HG03457 (cell line): ENCODE measurements at regions not wholly inside any gene's neighbourhood (a gene's known extent, or its start where the extent isn't known, plus 50 kb on each side); places are given as distances from the start of the nearest gene placed in this dataset.

Experiments
- ATAC-seq: cut with Tn5 transposase; IDR thresholded peaks from one replicate; pipeline ENCODE4 v1.9.1; 2021; ENCODE audit warnings: moderate number of reproducible peaks; ENCODE audit not compliant: unreplicated experiment

GRCh38 chr2:157046396-157046795 lies 211.1 kb upstream of the GALNT5 start:
- ATAC-seq = no peak

GRCh38 chr2:157052685-157053224 lies 204.8 kb upstream of the GALNT5 start:
- ATAC-seq = no peak

- ATAC-seq = no peak
Measured at GRCh38 chr2:157053876-157054275, 203.6 kb upstream of the GALNT5 start.

GRCh38 chr2:157055660-157056199 lies 201.8 kb upstream of the GALNT5 start:
- ATAC-seq = no peak

- ATAC-seq = no peak
Measured at GRCh38 chr2:157056200-157056676, 201.3 kb upstream of the GALNT5 start.

- no peak for ATAC-seq
Measured at GRCh38 chr2:157058161-157058560, 199.3 kb upstream of the GALNT5 start.

- ATAC-seq = no peak
Measured at GRCh38 chr2:157059036-157059435, 198.5 kb upstream of the GALNT5 start.

- peak; percentile 98 for ATAC-seq
Measured at GRCh38 chr2:157061799-157062198, 195.7 kb upstream of the GALNT5 start.

- no peak for ATAC-seq
Measured at GRCh38 chr2:157067562-157067961, 189.9 kb upstream of the GALNT5 start.

GRCh38 chr2:157068237-157068636 lies 189.3 kb upstream of the GALNT5 start:
- no peak for ATAC-seq

GRCh38 chr2:157075924-157076323 lies 181.6 kb upstream of the GALNT5 start:
- ATAC-seq = no peak

- ATAC-seq = no peak
Measured at GRCh38 chr2:157076526-157077161, 180.9 kb upstream of the GALNT5 start.

- no peak for ATAC-seq
Measured at GRCh38 chr2:157077753-157078350, 179.7 kb upstream of the GALNT5 start.

GRCh38 chr2:157082950-157083349 lies 174.6 kb upstream of the GALNT5 start:
- no peak for ATAC-seq

GRCh38 chr2:157085522-157085921 lies 172.0 kb upstream of the GALNT5 start:
- ATAC-seq = no peak

- ATAC-seq = no peak
Measured at GRCh38 chr2:157087373-157088002, 170.0 kb upstream of the GALNT5 start.

GRCh38 chr2:157093666-157094065 lies 163.8 kb upstream of the GALNT5 start:
- ATAC-seq = no peak

GRCh38 chr2:157105372-157105771 lies 152.1 kb upstream of the GALNT5 start:
- ATAC-seq = no peak

GRCh38 chr2:157106950-157107349 lies 150.6 kb upstream of the GALNT5 start:
- no peak for ATAC-seq

GRCh38 chr2:157107460-157107859 lies 150.0 kb upstream of the GALNT5 start:
- ATAC-seq = no peak

- ATAC-seq = no peak
Measured at GRCh38 chr2:157107877-157108276, 149.6 kb upstream of the GALNT5 start.

- ATAC-seq = no peak
Measured at GRCh38 chr2:157122776-157123175, 134.7 kb upstream of the GALNT5 start.
